Gastroesophageal sphincter (tissue), 4 donors: ENCODE measurements at regions not wholly inside any gene's neighbourhood (a gene's known extent, or its start where the extent isn't known, plus 50 kb on each side); places are given as distances from the start of the nearest gene placed in this dataset.

Experiments used
- ATAC-seq: fragments of 150-250 bp; one replicate; pipeline ENCODE4 v1.9.1; 2016; ENCODE audit warnings: mild to moderate bottlenecking, moderate library complexity
- H3K27ac ChIP-seq, 4 donors: fragments of 200-600 bp; sonication (generic) in 3 of 4; 1 replicate in 3 of 4; 2 replicates in 1 of 4; pipeline ENCODE4 v1.5.1; 2016 to 2019
- H3K27me3 ChIP-seq: fragments of 200-600 bp; sonication (generic); one replicate; pipeline ENCODE4 v1.5.1; 2019
- H3K36me3 ChIP-seq, 2 donors: fragments of 200-600 bp; sonication (generic); one replicate each; pipeline ENCODE4 v1.5.1; 2019; ENCODE audit warnings: control low read depth in 1 of 2
- H3K4me1 ChIP-seq, 3 donors: fragments of 200-600 bp; sonication (generic); 1 replicate in 2 of 3; 2 replicates in 1 of 3; pipeline ENCODE4 v1.5.1; 2016 to 2019; ENCODE audit warnings: control low read depth in 2 of 3
- H3K4me3 ChIP-seq, 2 donors: fragments of 200-600 bp; sonication (generic); one replicate each; pipeline ENCODE4 v1.5.1; 2019; ENCODE audit warnings: mild to moderate bottlenecking in 1 of 2, moderate library complexity in 1 of 2
- H3K9me3 ChIP-seq, 3 donors: fragments of 200-600 bp; sonication (generic); one replicate each; pipeline ENCODE4 v1.5.1; 2017 to 2019; ENCODE audit warnings: control low read depth in 2 of 3
- CTCF ChIP-seq, 4 experiments: fragments of 200-600 bp in 2 of 4; fragments of 450-650 bp in 2 of 4; sonication (generic) in 1 of 4; IDR thresholded peaks; one replicate each; pipeline ENCODE4 v1.5.1; 2017 to 2019; ENCODE audit warnings: antibody characterized with exemption in 4 of 4, mild to moderate bottlenecking in 2 of 4, moderate library complexity in 2 of 4
- EP300 ChIP-seq: sonication (generic); formaldehyde crosslinking; IDR thresholded peaks from one replicate; pipeline ENCODE4 v1.6.1; 2017; ENCODE audit warnings: antibody characterized with exemption, mild to moderate bottlenecking
- POLR2A ChIP-seq, 2 donors: fragments of 450-650 bp; IDR thresholded peaks; one replicate each; pipeline ENCODE4 v1.6.1; 2017; ENCODE audit warnings: antibody characterized with exemption in 2 of 2, mild to moderate bottlenecking in 2 of 2, moderate library complexity in 1 of 2
- POLR2AphosphoS5 ChIP-seq: sonication (generic); formaldehyde crosslinking; IDR thresholded peaks from one replicate; pipeline ENCODE4 v1.6.1; 2017; ENCODE audit warnings: antibody characterized with exemption
- WGBS, 2 donors: methylation state at CpG; one replicate each; pipeline ENCODE4 v1.1.5; 2018; ENCODE audit warnings: low coverage in 1 of 2; 5-methylcytosine and 5-hydroxymethylcytosine counted together
- small RNA-seq, 4 donors: library from RNA; depleted of rRNA; stranded (forward); fragments of <200 nt; gene quantifications; one replicate each; pipeline ENCODE3, GENCODE V24; 2016

GRCh38 chr4:157443537-157443936 lies 223.0 kb downstream of the GRIA2 start:
- H3K27me3 ChIP-seq = no peaks in the 10 kb centered on the region
- WGBS, 2 donors = 96% methylated on average over 3 of the region's 5 CpGs; no CpG with 5 or more reads in 1 of the 2 donors
- H3K4me1 ChIP-seq = no peaks in the 10 kb centered on the region
- H3K27ac ChIP-seq = no peak overlapping the region
- no peaks in the 10 kb centered on the region for H3K9me3 ChIP-seq
- H3K36me3 ChIP-seq = no peaks in the 10 kb centered on the region
- no peak overlapping the region for H3K4me3 ChIP-seq
- ATAC-seq = no peak
- no peak for TF ChIP-seq EP300
- TF ChIP-seq POLR2A (IDR thresholded peaks at IDR 0.05) = no peak
- TF ChIP-seq POLR2AphosphoS5 = no peak
- TF ChIP-seq CTCF (IDR thresholded peaks at IDR 0.05) = no peak

GRCh38 chr4:157425897-157426296 lies 205.4 kb downstream of the GRIA2 start:
- H3K4me3 ChIP-seq = no peak overlapping the region
- WGBS, 2 donors = 81 to 89% methylated on average over 4 of the region's 4 CpGs
- no peak overlapping the region for H3K27ac ChIP-seq
- no peaks in the 10 kb centered on the region for H3K36me3 ChIP-seq
- peaks cover 0 to 14% (median 0%) of the 10 kb centered on the region in 3 donors for H3K9me3 ChIP-seq
- ATAC-seq = no peak
- H3K4me1 ChIP-seq = no peaks in the 10 kb centered on the region
- TF ChIP-seq EP300 = no peak
- TF ChIP-seq CTCF (IDR thresholded peaks at IDR 0.05) = no peak
- TF ChIP-seq POLR2AphosphoS5 = no peak
- TF ChIP-seq POLR2A (IDR thresholded peaks at IDR 0.05) = no peak
- H3K27me3 ChIP-seq = no peaks in the 10 kb centered on the region

- ATAC-seq = no peak
- Histone ChIP-seq H3K4me1 (no peaks in the 10 kb centered on the region), H3K9me3 (peaks cover 0 to 14% (median 0%) of the 10 kb centered on the region in 3 donors), H3K27me3 (no peaks in the 10 kb centered on the region), H3K27ac (no peak overlapping the region), H3K4me3 (no peak overlapping the region), H3K36me3 (no peaks in the 10 kb centered on the region)
- TF ChIP-seq POLR2A (IDR thresholded peaks at IDR 0.05) = no peak
- no peak for TF ChIP-seq POLR2AphosphoS5
- no peak for TF ChIP-seq EP300
- no peak for TF ChIP-seq CTCF (IDR thresholded peaks at IDR 0.05)
Measured at GRCh38 chr4:157423526-157424020, 203.0 kb downstream of the GRIA2 start.

GRCh38 chr4:157421365-157421764 lies 200.8 kb downstream of the GRIA2 start:
- Histone ChIP-seq H3K36me3 (no peaks in the 10 kb centered on the region), H3K27ac (no peak overlapping the region), H3K27me3 (no peaks in the 10 kb centered on the region), H3K4me3 (no peak overlapping the region), H3K9me3 (peaks cover 0 to 7% (median 0%) of the 10 kb centered on the region in 3 donors), H3K4me1 (no peaks in the 10 kb centered on the region)
- TF ChIP-seq CTCF (IDR thresholded peaks at IDR 0.05) (no peak), POLR2A (IDR thresholded peaks at IDR 0.05) (no peak), POLR2AphosphoS5 (no peak)
- ATAC-seq = no peak

Small RNA genes in the stretch of these regions (small RNA-seq; reads per million reads assigned to genes)
- 0 reads per million in 4 donors for gene RF00019
